ENCODE measurements at regions not wholly inside any gene's neighbourhood (a gene's known extent, or its start where the extent isn't known, plus 50 kb on each side); places are given as distances from the start of the nearest gene placed in this dataset.

DNA sequence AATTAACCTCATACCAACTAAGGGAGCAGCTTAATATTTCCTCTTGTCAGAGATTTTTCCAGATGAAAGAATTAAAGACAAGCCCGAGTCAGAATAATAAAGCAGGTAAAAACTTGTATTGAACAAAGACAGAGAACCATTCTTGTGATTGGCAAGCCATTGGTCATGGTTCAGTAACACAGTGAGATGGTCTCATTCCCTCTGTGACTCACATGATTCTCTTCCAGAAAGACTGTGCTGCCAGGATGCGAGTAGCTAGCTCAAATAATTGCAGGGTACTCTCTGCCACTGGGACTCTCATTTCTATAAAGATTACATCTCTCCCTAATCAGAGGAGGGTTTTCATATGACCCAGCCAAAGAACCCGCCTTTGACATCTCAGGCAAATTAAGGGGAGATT is 179.4 kb downstream of the PHLDA1 start:
- TF ChIP-seq, protein P1, sequence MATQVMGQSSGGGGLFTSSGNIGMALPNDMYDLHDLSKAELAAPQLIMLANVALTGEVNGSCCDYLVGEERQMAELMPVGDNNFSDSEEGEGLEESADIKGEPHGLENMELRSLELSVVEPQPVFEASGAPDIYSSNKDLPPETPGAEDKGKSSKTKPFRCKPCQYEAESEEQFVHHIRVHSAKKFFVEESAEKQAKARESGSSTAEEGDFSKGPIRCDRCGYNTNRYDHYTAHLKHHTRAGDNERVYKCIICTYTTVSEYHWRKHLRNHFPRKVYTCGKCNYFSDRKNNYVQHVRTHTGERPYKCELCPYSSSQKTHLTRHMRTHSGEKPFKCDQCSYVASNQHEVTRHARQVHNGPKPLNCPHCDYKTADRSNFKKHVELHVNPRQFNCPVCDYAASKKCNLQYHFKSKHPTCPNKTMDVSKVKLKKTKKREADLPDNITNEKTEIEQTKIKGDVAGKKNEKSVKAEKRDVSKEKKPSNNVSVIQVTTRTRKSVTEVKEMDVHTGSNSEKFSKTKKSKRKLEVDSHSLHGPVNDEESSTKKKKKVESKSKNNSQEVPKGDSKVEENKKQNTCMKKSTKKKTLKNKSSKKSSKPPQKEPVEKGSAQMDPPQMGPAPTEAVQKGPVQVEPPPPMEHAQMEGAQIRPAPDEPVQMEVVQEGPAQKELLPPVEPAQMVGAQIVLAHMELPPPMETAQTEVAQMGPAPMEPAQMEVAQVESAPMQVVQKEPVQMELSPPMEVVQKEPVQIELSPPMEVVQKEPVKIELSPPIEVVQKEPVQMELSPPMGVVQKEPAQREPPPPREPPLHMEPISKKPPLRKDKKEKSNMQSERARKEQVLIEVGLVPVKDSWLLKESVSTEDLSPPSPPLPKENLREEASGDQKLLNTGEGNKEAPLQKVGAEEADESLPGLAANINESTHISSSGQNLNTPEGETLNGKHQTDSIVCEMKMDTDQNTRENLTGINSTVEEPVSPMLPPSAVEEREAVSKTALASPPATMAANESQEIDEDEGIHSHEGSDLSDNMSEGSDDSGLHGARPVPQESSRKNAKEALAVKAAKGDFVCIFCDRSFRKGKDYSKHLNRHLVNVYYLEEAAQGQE (IDR thresholded peaks at IDR 0.05; ENCODE audit: borderline replicate concordance), result no peak
- TF ChIP-seq RAD21 (conservative IDR thresholded peaks at IDR 0.05) (no peak), CTCF (IDR thresholded peaks at IDR 0.05; ENCODE audit: poor library complexity, severe bottlenecking) (no peak), TAF1 (IDR thresholded peaks at IDR 0.05; ENCODE audit: low read depth) (no peak)

Measured in neural cell (in vitro differentiated cells).